ENCODE measurements at regions not wholly inside any gene's neighbourhood (a gene's known extent, or its start where the extent isn't known, plus 50 kb on each side); places are given as distances from the start of the nearest gene placed in this dataset.
"Not testable (repeated sequence)": the region's sequence is repeated elsewhere in the genome, so short reads cannot be mapped to it uniquely, and the experiment has no call there.

GRCh38 chr9:106779796-106780195, 83.2 kb upstream of the ZNF462 start:
- DNase-seq (ENCODE audit: extremely low read depth, low read depth, low spot score) = no peak

GRCh38 chr9:106783121-106783520, 79.8 kb upstream of the ZNF462 start:
- DNase-seq (ENCODE audit: extremely low read depth, low read depth, low spot score) = no peak

GRCh38 chr9:106784076-106784475, 78.9 kb upstream of the ZNF462 start:
- DNase-seq (ENCODE audit: extremely low read depth, low read depth, low spot score) = no peak

- DNase-seq (ENCODE audit: extremely low read depth, low read depth, low spot score) = no peak
These were observed 77.8 kb upstream of the ZNF462 start for GRCh38 chr9:106785200-106785599.

GRCh38 chr9:106788021-106788420, 74.9 kb upstream of the ZNF462 start:
- DNase-seq (ENCODE audit: extremely low read depth, low read depth, low spot score) = not testable (repeated sequence)

- no peak for DNase-seq (ENCODE audit: extremely low read depth, low read depth, low spot score)
These were observed 67.9 kb upstream of the ZNF462 start for GRCh38 chr9:106795031-106795430.

GRCh38 chr9:106796771-106797170, 66.2 kb upstream of the ZNF462 start:
- DNase-seq (ENCODE audit: extremely low read depth, low read depth, low spot score) = no peak

GRCh38 chr9:106797299-106797698, 65.7 kb upstream of the ZNF462 start:
- DNase-seq (ENCODE audit: extremely low read depth, low read depth, low spot score) = no peak

GRCh38 chr9:106798016-106798799, 64.8 kb upstream of the ZNF462 start:
- DNase-seq (ENCODE audit: extremely low read depth, low read depth, low spot score) = no peak

GRCh38 chr9:106799152-106799551, 63.8 kb upstream of the ZNF462 start:
- DNase-seq (ENCODE audit: extremely low read depth, low read depth, low spot score) = no peak

- no peak for DNase-seq (ENCODE audit: extremely low read depth, low read depth, low spot score)
These were observed 62.2 kb upstream of the ZNF462 start for GRCh38 chr9:106800701-106801270.

GRCh38 chr9:106801816-106802215, 61.1 kb upstream of the ZNF462 start:
- DNase-seq (ENCODE audit: extremely low read depth, low read depth, low spot score) = no peak
